ENCODE measurements at regions not wholly inside any gene's neighbourhood (a gene's known extent, or its start where the extent isn't known, plus 50 kb on each side); places are given as distances from the start of the nearest gene placed in this dataset.

- no peak overlapping the region for H3K4me2 ChIP-seq (ENCODE audit: low read length)
- no peak overlapping the region for H3K27ac ChIP-seq (ENCODE audit: low read depth, low read length, poor library complexity, severe bottlenecking)
- H3K4me3 ChIP-seq (ENCODE audit: low read depth, low read length, poor library complexity, severe bottlenecking): no peak overlapping the region
- H3K9ac ChIP-seq (ENCODE audit: low read length): no peak overlapping the region
- H3K79me2 ChIP-seq (ENCODE audit: insufficient read depth, low read length): no peaks in the 10 kb centered on the region
- no peak for TF ChIP-seq CTCF (IDR thresholded peaks at IDR 0.05; ENCODE audit: low read length)
- TF ChIP-seq EZH2 (IDR thresholded peaks at IDR 0.05; ENCODE audit: borderline replicate concordance, low read length): no peak
- H3K9me3 ChIP-seq (ENCODE audit: low read length): no peaks in the 10 kb centered on the region
- no peaks in the 10 kb centered on the region for H4K20me1 ChIP-seq (ENCODE audit: insufficient read depth, low read length)
- no peaks in the 10 kb centered on the region for H3K36me3 ChIP-seq (ENCODE audit: insufficient read depth, low read length)
- no peaks in the 10 kb centered on the region for H3K9me2 ChIP-seq (ENCODE audit: low read depth, low read length)
- no peak overlapping the region for H2AFZ ChIP-seq (ENCODE audit: low read length)
- no peaks in the 10 kb centered on the region for H3F3A ChIP-seq (ENCODE audit: insufficient read depth, low read length)
- H3K4me1 ChIP-seq (ENCODE audit: insufficient read depth, low read length, severe bottlenecking): no peaks in the 10 kb centered on the region
- H3K27me3 ChIP-seq (ENCODE audit: insufficient read depth, low read length): no peaks in the 10 kb centered on the region
Observed at GRCh38 chr2:67839242-67839641, 223.6 kb downstream of the C1D start.

- H3K79me2 ChIP-seq (ENCODE audit: insufficient read depth, low read length): no peaks in the 10 kb centered on the region
- H3K36me3 ChIP-seq (ENCODE audit: insufficient read depth, low read length): no peaks in the 10 kb centered on the region
- no peaks in the 10 kb centered on the region for H3K9me2 ChIP-seq (ENCODE audit: low read depth, low read length)
- H3F3A ChIP-seq (ENCODE audit: insufficient read depth, low read length): no peaks in the 10 kb centered on the region
- no peaks in the 10 kb centered on the region for H3K27me3 ChIP-seq (ENCODE audit: insufficient read depth, low read length)
- H3K9ac ChIP-seq (ENCODE audit: low read length): no peak overlapping the region
- TF ChIP-seq CTCF (IDR thresholded peaks at IDR 0.05; ENCODE audit: low read length): no peak
- TF ChIP-seq EZH2 (IDR thresholded peaks at IDR 0.05; ENCODE audit: borderline replicate concordance, low read length): no peak
- H3K4me2 ChIP-seq (ENCODE audit: low read length): no peak overlapping the region
- H2AFZ ChIP-seq (ENCODE audit: low read length): no peak overlapping the region
- H3K4me3 ChIP-seq (ENCODE audit: low read depth, low read length, poor library complexity, severe bottlenecking): no peak overlapping the region
- no peaks in the 10 kb centered on the region for H3K4me1 ChIP-seq (ENCODE audit: insufficient read depth, low read length, severe bottlenecking)
- no peaks in the 10 kb centered on the region for H4K20me1 ChIP-seq (ENCODE audit: insufficient read depth, low read length)
- no peak overlapping the region for H3K27ac ChIP-seq (ENCODE audit: low read depth, low read length, poor library complexity, severe bottlenecking)
- no peaks in the 10 kb centered on the region for H3K9me3 ChIP-seq (ENCODE audit: low read length)
Observed at GRCh38 chr2:67839668-67840067, 223.1 kb downstream of the C1D start.

GRCh38 chr2:67840460-67841068, 222.2 kb downstream of the C1D start:
- no peaks in the 10 kb centered on the region for H3F3A ChIP-seq (ENCODE audit: insufficient read depth, low read length)
- no peaks in the 10 kb centered on the region for H3K4me1 ChIP-seq (ENCODE audit: insufficient read depth, low read length, severe bottlenecking)
- H3K9ac ChIP-seq (ENCODE audit: low read length): no peak overlapping the region
- H3K27ac ChIP-seq (ENCODE audit: low read depth, low read length, poor library complexity, severe bottlenecking): no peak overlapping the region
- no peaks in the 10 kb centered on the region for H4K20me1 ChIP-seq (ENCODE audit: insufficient read depth, low read length)
- H3K27me3 ChIP-seq (ENCODE audit: insufficient read depth, low read length): no peaks in the 10 kb centered on the region
- no peaks in the 10 kb centered on the region for H3K36me3 ChIP-seq (ENCODE audit: insufficient read depth, low read length)
- no peaks in the 10 kb centered on the region for H3K9me3 ChIP-seq (ENCODE audit: low read length)
- H3K79me2 ChIP-seq (ENCODE audit: insufficient read depth, low read length): no peaks in the 10 kb centered on the region
- no peaks in the 10 kb centered on the region for H3K9me2 ChIP-seq (ENCODE audit: low read depth, low read length)
- H2AFZ ChIP-seq (ENCODE audit: low read length): no peak overlapping the region
- no peak for TF ChIP-seq EZH2 (IDR thresholded peaks at IDR 0.05; ENCODE audit: borderline replicate concordance, low read length)
- TF ChIP-seq CTCF (IDR thresholded peaks at IDR 0.05; ENCODE audit: low read length): peak; percentile 68; the same call in 1 of the 2 replicates
- no peak overlapping the region for H3K4me3 ChIP-seq (ENCODE audit: low read depth, low read length, poor library complexity, severe bottlenecking)
- no peak overlapping the region for H3K4me2 ChIP-seq (ENCODE audit: low read length)

Measured in OCI-LY1 (cell line).